Loucy (cell line): ENCODE measurements at regions not wholly inside any gene's neighbourhood (a gene's known extent, or its start where the extent isn't known, plus 50 kb on each side); places are given as distances from the start of the nearest gene placed in this dataset.

Experiments
- H2AFZ ChIP-seq: fragments of 200-600 bp; sonication (generic); 2 replicates; pipeline ENCODE4 v1.6.0; 2016; ENCODE audit warnings: antibody characterized with exemption, mild to moderate bottlenecking, low read length, moderate library complexity
- H3F3A ChIP-seq: fragments of 200-600 bp; 2 replicates; pipeline ENCODE4 v1.6.0; 2016; ENCODE audit warnings: antibody characterized with exemption, low read depth, mild to moderate bottlenecking
- H3K27me3 ChIP-seq: fragments of 200-600 bp; sonication (generic); 2 replicates; pipeline ENCODE4 v1.6.1; 2014; ENCODE audit warnings: low read length, mild to moderate bottlenecking; ENCODE audit not compliant: insufficient read depth, poor library complexity, severe bottlenecking
- H3K36me3 ChIP-seq: fragments of 200-600 bp; sonication (generic); 2 replicates; pipeline ENCODE4 v1.6.1; 2016; ENCODE audit warnings: low read length; ENCODE audit not compliant: insufficient read depth
- H3K4me1 ChIP-seq: fragments of 200-600 bp; sonication (generic); 2 replicates; pipeline ENCODE4 v1.5.1; 2014; ENCODE audit warnings: low read length, mild to moderate bottlenecking; ENCODE audit not compliant: insufficient read depth, poor library complexity, severe bottlenecking
- H3K4me2 ChIP-seq: fragments of 200-600 bp; sonication (generic); 2 replicates; pipeline ENCODE4 v1.6.0; 2014; ENCODE audit warnings: antibody characterized with exemption, low read length, low read depth, mild to moderate bottlenecking; ENCODE audit not compliant: poor library complexity, severe bottlenecking
- H3K4me3 ChIP-seq: fragments of 200-600 bp; sonication (generic); 2 replicates; pipeline ENCODE4 v1.5.1; 2014; ENCODE audit warnings: low read length, mild to moderate bottlenecking, mixed read lengths; ENCODE audit not compliant: poor library complexity, severe bottlenecking
- H3K79me2 ChIP-seq: fragments of 200-600 bp; sonication (generic); 2 replicates; pipeline ENCODE4 v1.6.1; 2014; ENCODE audit warnings: low read length; ENCODE audit not compliant: insufficient read depth
- H3K9ac ChIP-seq: fragments of 200-600 bp; sonication (generic); 2 replicates; pipeline ENCODE4 v1.6.0; 2014; ENCODE audit warnings: mild to moderate bottlenecking, low read depth, low read length, moderate library complexity; ENCODE audit not compliant: poor library complexity, severe bottlenecking
- H3K9me2 ChIP-seq: fragments of 200-600 bp; sonication (generic); replicated peaks from 2 replicates; pipeline ENCODE4 v1.6.1; 2016; ENCODE audit warnings: low read depth, low read length, mixed read lengths
- H3K9me3 ChIP-seq: fragments of 200-600 bp; sonication (generic); 2 replicates; pipeline ENCODE4 v1.6.1; 2014; ENCODE audit warnings: mild to moderate bottlenecking, antibody characterized with exemption, low read length, low read depth; ENCODE audit not compliant: insufficient read depth
- H4K20me1 ChIP-seq: fragments of 200-600 bp; sonication (generic); 2 replicates; pipeline ENCODE4 v1.6.0; 2014; ENCODE audit warnings: antibody characterized with exemption, low read length, mild to moderate bottlenecking; ENCODE audit not compliant: insufficient read depth, poor library complexity, severe bottlenecking
- EZH2phosphoT487 ChIP-seq: fragments of 200-600 bp; IDR thresholded peaks from 2 replicates; pipeline ENCODE4 v1.6.1; 2018; ENCODE audit warnings: antibody characterized with exemption, mild to moderate bottlenecking, moderate library complexity, borderline replicate concordance
- TF ChIP-seq, protein P1 (sequence below): fragments of 200-600 bp; sonication (generic); conservative IDR thresholded peaks from 2 replicates; pipeline ENCODE4 v1.5.1; 2014; ENCODE audit warnings: mild to moderate bottlenecking, antibody characterized with exemption, low read length

DNA sequence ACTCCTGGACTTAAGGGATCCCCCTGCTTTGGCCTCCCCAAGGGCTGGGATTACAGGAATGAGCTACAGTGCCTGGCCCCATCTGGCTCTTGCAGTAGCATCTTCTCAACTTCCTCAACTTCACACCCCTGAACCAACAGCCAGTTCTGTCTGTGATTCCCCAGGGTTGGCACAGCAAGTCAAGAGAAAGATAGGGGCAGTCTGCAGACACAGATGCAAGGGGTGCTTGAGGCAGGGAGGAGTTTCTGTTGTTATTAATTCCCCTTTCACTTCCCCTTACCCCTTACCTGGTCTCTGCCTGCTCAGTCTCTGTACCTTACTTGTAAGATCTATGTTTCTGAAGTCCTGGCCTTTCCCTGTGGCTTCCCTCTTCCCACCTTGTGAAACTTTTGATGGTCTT is 54.1 kb upstream of the MEX3C start:
- Histone ChIP-seq H3K9me2 (no peaks in the 10 kb centered on the region), H3K4me1 (no peaks in the 10 kb centered on the region), H3F3A (no peaks in the 10 kb centered on the region), H3K79me2 (no peaks in the 10 kb centered on the region), H4K20me1 (no peaks in the 10 kb centered on the region), H3K4me3 (no peak overlapping the region), H3K9me3 (no peaks in the 10 kb centered on the region), H3K9ac (no peak overlapping the region), H3K4me2 (no peak overlapping the region), H3K27me3 (no peaks in the 10 kb centered on the region), H2AFZ (no peak overlapping the region), H3K36me3 (no peaks in the 10 kb centered on the region)
- TF ChIP-seq, protein P1, sequence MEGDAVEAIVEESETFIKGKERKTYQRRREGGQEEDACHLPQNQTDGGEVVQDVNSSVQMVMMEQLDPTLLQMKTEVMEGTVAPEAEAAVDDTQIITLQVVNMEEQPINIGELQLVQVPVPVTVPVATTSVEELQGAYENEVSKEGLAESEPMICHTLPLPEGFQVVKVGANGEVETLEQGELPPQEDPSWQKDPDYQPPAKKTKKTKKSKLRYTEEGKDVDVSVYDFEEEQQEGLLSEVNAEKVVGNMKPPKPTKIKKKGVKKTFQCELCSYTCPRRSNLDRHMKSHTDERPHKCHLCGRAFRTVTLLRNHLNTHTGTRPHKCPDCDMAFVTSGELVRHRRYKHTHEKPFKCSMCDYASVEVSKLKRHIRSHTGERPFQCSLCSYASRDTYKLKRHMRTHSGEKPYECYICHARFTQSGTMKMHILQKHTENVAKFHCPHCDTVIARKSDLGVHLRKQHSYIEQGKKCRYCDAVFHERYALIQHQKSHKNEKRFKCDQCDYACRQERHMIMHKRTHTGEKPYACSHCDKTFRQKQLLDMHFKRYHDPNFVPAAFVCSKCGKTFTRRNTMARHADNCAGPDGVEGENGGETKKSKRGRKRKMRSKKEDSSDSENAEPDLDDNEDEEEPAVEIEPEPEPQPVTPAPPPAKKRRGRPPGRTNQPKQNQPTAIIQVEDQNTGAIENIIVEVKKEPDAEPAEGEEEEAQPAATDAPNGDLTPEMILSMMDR = no peak
- TF ChIP-seq EZH2phosphoT487 = no peak

DNA sequence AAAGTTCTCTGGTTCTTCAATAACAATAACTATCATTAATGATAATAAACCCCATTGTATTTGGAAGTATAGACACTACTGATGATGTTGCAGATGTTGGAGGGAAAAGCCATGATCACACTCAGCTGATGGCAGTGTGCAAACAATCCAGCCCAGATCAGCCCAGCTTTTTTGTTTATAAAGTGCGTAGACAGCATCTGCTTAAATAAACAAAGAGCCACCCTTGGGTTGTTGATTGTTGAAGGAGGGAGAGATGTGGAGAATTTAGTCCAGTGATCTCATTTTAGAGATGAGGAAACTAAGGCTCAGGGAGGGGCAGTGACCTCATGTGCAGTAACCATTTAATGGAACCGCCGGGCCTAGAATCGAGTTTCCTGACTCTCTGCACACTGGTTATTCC is 56.0 kb upstream of the MEX3C start:
- Histone ChIP-seq H3K4me3 (no peak overlapping the region), H3K27me3 (no peaks in the 10 kb centered on the region), H3K36me3 (no peaks in the 10 kb centered on the region), H2AFZ (no peak overlapping the region), H3K79me2 (no peaks in the 10 kb centered on the region), H3K4me2 (no peak overlapping the region), H3K9me3 (no peaks in the 10 kb centered on the region), H3K9ac (no peak overlapping the region), H3F3A (no peaks in the 10 kb centered on the region), H3K4me1 (no peaks in the 10 kb centered on the region), H3K9me2 (no peaks in the 10 kb centered on the region), H4K20me1 (no peaks in the 10 kb centered on the region)
- no peak for TF ChIP-seq EZH2phosphoT487
- TF ChIP-seq, protein P1 = no peak

DNA sequence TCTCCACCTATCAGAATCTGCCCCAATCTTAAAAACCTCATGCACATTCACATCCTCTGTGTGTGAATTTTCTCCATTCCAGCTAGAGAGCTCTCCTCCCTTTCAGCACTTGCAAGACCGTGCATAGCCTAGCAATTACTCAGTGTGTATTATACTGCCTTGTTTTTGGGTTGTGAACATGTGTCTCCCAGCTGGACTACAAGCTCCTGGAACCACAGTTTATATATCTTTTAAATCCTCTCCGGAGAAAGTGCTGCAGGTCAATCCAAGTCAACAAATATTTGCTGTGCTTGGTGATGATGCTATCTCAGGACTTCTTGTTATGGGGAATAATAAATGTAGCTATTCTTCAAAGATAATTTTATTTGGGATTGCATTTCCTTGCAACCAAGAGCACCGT is 58.2 kb upstream of the MEX3C start:
- H3K4me2 ChIP-seq = no peak overlapping the region
- no peaks in the 10 kb centered on the region for H3K27me3 ChIP-seq
- no peak overlapping the region for H2AFZ ChIP-seq
- H3K79me2 ChIP-seq = no peaks in the 10 kb centered on the region
- TF ChIP-seq, protein P1 = no peak
- TF ChIP-seq EZH2phosphoT487 = no peak
- no peak overlapping the region for H3K4me3 ChIP-seq
- no peaks in the 10 kb centered on the region for H3K4me1 ChIP-seq
- H4K20me1 ChIP-seq = no peaks in the 10 kb centered on the region
- H3K9me2 ChIP-seq = no peaks in the 10 kb centered on the region
- no peak overlapping the region for H3K9ac ChIP-seq
- no peaks in the 10 kb centered on the region for H3F3A ChIP-seq
- no peaks in the 10 kb centered on the region for H3K9me3 ChIP-seq
- no peaks in the 10 kb centered on the region for H3K36me3 ChIP-seq
